IgD-negative memory B cell (primary cell): ENCODE measurements at regions not wholly inside any gene's neighbourhood (a gene's known extent, or its start where the extent isn't known, plus 50 kb on each side); places are given as distances from the start of the nearest gene placed in this dataset.

Experiments used
- H3K27ac Mint-ChIP-seq, 3 donors: one replicate each; pipeline ENCODE4 v1.8.0; 2020 to 2022; ENCODE audit warnings: mild to moderate bottlenecking in 3 of 3, mixed read lengths in 3 of 3, moderate library complexity in 1 of 3
- H3K27me3 Mint-ChIP-seq: one replicate; pipeline ENCODE4 v1.8.0; 2021; ENCODE audit warnings: mixed read lengths
- H3K36me3 Mint-ChIP-seq: one replicate; pipeline ENCODE4 v1.8.0; 2020; ENCODE audit warnings: mild to moderate bottlenecking, mixed read lengths
- H3K4me1 Mint-ChIP-seq, 3 donors: one replicate each; pipeline ENCODE4 v1.8.0; 2020 to 2022; ENCODE audit warnings: mixed read lengths in 3 of 3, mild to moderate bottlenecking in 1 of 3
- H3K4me3 Mint-ChIP-seq, 4 donors: one replicate each; pipeline ENCODE4 v1.8.0; 2020 to 2022; ENCODE audit warnings: mild to moderate bottlenecking in 4 of 4, mixed read lengths in 4 of 4, moderate library complexity in 3 of 4
- H3K9me3 Mint-ChIP-seq, 3 donors: one replicate each; pipeline ENCODE4 v1.8.0; 2020 to 2021; ENCODE audit warnings: mixed read lengths in 3 of 3, mild to moderate bottlenecking in 1 of 3

DNA sequence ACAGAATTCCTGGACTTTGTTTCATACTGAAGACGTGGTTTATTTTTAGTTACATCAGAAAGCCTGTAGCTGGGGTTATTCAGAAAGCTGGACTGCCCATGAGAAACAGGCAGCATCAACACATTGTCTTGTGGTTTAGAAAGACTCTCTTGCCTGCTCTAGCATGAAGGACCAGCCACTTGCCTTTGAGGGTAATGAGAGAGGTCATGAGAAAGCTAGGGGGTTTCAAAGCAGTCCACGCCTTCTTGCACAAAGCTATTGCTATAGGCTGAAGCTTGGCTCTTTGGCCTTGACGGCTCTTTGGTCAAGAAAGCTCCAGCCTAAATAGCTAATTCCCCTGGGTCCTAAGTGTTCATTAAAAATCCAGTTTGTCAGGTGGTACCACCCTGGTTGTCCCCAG is 208.1 kb downstream of the PRDM2 start:
- H3K36me3 Mint-ChIP-seq, result peaks cover 8% of the 10 kb centered on the region
- no peak overlapping the region for H3K27ac Mint-ChIP-seq
- H3K9me3 Mint-ChIP-seq, result peaks cover 0 to 12% (median 12%) of the 10 kb centered on the region in 3 donors
- H3K27me3 Mint-ChIP-seq, result peaks cover 5% of the 10 kb centered on the region
- H3K4me1 Mint-ChIP-seq, result peaks cover 10 to 19% (median 17%) of the 10 kb centered on the region in 3 donors
- no peak overlapping the region for H3K4me3 Mint-ChIP-seq

DNA sequence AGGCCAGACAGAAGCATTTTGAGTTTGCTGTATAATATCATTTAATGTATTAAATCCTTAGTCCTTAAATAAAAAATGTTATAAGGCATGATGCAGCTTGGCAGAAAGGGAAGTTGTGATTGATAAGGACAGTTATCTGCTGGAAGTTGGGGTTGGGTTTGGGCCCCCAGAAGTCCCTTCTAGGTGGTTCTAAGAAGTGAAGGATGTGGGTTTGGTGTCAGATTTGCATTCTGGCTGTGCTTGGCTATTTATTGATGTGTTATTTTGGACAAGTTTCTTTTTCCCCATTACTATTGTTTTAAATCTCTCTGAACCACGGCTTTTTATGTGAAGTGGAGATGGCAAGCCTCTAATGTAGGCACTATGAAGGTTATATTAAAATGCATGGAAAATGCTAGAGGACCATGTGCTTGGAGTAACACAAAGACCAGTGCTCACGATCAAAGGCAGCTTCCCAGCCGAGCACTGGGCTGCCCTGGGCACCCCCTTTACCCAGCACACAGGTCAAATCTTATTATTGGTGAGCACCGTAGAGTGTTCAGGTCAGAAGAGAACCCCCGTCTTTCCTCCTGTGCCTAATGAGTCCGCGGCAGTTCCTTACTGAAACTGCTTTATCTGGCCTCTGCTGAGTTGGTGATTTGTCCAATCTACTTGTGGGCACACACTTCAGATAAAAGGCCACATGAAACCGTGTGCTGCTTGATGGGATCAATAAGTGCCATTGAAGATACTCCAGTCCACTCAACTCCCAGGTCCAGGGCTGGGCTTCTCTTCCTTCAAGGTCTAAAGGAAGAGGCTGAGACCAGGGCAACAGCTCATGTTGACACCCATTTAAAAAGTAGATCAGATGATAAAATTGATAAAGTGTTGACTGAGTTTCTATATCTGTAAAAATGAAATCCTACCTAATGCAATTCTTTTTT is 212.0 kb downstream of the PRDM2 start:
- no peaks in the 10 kb centered on the region for H3K36me3 Mint-ChIP-seq
- peaks cover 10 to 19% (median 17%) of the 10 kb centered on the region in 3 donors for H3K4me1 Mint-ChIP-seq
- H3K27ac Mint-ChIP-seq, result no peak overlapping the region
- H3K27me3 Mint-ChIP-seq, result peaks cover 8% of the 10 kb centered on the region
- H3K9me3 Mint-ChIP-seq, result no peaks in the 10 kb centered on the region
- H3K4me3 Mint-ChIP-seq, result peak overlapping the region in 2 of 4 donors; percentile 46 to 83

DNA sequence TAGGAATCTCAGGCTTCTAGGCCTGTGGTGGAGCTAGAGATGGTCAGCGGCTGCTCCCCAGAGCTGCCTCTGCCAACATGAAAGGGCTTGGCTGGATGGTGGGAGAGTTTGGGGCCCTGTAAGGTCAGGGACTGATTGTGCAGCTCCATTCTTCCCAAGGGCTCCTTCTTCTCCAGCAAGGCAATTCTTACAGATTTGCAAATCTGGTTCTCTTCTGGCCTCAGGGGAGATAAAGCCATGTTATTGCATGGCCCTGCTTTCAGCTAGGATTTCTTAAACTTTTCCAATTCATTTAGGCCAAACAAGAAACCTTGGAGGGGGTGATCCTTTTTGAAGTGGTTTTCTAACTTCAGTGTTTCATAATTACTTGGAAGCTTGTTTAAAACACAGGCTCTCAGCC is 213.4 kb downstream of the PRDM2 start:
- Mint-ChIP-seq H3K4me3 (no peak overlapping the region), H3K36me3 (no peaks in the 10 kb centered on the region), H3K4me1 (peaks cover 10 to 13% (median 12%) of the 10 kb centered on the region in 3 donors), H3K27ac (no peak overlapping the region), H3K27me3 (peaks cover 11% of the 10 kb centered on the region), H3K9me3 (no peaks in the 10 kb centered on the region)

DNA sequence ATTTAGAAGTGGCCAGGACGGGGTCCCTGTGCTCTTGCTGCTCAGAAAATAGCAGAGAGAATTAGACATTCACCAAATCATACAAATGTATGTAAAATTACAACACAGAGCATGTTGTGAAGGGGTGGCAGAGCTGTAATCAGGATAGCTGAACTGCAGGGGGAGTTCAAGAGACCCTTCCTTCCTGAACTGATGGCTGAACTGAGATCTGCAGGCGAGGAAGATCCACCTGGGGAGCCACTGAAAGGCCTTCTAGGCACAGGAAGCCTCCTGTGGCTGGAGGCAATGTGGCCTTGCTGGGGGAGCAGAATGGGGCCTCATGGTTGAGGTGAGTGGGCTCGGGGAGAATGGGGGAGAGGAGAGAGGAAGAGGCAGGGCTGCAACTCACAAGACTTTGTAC is 216.5 kb downstream of the PRDM2 start:
- Mint-ChIP-seq H3K27me3 (peaks cover 10% of the 10 kb centered on the region), H3K4me1 (peaks cover 7 to 8% (median 7%) of the 10 kb centered on the region in 3 donors), H3K36me3 (no peaks in the 10 kb centered on the region), H3K27ac (no peak overlapping the region), H3K4me3 (no peak overlapping the region), H3K9me3 (peaks cover 0 to 7% (median 0%) of the 10 kb centered on the region in 3 donors)

DNA sequence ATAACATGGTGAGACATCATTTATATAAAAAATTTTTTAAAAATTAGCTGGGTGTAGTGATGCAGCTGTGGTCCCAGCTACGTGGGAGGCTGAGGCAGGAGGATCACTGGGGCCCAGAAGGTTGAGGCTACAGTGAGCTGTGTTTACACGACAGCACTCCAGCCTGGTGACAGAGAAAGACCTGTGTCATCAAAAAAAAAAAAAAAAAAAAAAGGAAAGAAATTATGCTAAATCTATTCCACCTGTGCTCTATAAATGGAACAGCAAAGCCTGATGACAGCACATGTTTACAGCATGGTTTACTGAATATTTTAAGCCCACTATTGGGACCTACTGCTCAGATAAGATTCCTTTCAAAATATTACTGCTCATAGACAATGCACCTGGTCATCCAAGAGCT is 217.6 kb downstream of the PRDM2 start:
- H3K9me3 Mint-ChIP-seq, result peaks cover 0 to 7% (median 0%) of the 10 kb centered on the region in 3 donors
- H3K27ac Mint-ChIP-seq, result no peak overlapping the region
- H3K4me3 Mint-ChIP-seq, result no peak overlapping the region
- H3K27me3 Mint-ChIP-seq, result peaks cover 6% of the 10 kb centered on the region
- H3K4me1 Mint-ChIP-seq, result no peaks in the 10 kb centered on the region
- H3K36me3 Mint-ChIP-seq, result no peaks in the 10 kb centered on the region

DNA sequence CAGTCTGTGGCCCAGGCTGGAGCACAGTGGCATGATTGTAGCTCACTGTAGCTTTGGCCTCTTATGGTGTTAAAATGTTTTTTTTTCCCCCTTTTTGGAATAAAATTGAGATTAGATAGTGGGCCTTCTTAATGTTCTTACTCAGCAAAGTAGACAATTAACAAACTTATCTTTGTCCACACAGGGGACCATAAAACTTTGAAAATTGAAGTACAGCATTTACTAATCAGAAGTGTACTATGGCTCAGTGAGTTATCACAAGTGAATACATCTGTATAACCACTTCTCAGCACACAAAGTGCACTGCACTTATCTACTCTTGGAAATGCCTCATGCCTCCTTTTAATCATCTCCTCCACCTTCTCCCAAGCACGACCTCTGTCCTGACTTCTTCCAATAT is 218.9 kb downstream of the PRDM2 start:
- Mint-ChIP-seq H3K27ac (no peak overlapping the region), H3K4me3 (no peak overlapping the region), H3K27me3 (peaks cover 9% of the 10 kb centered on the region), H3K9me3 (peaks cover 0 to 7% (median 0%) of the 10 kb centered on the region in 3 donors), H3K4me1 (no peaks in the 10 kb centered on the region), H3K36me3 (no peaks in the 10 kb centered on the region)

DNA sequence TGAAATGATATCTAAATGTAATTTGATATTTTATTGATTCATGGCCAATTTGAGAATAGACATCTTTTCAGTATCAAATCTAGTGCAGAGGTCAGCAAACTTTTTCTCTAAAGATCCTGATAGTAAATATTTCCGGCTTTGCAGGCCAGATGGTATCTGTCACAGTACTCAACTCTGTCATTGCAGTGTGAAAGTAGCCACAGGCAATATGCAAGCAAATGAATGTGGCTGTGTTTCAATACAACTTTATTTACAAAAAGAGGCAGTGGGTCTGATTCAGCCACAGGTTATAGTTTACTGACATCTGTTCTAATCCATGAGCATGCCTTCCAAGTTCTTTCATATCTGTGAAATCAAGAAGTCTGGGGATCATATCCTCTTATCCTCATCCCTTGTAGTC is 221.2 kb downstream of the PRDM2 start:
- H3K27ac Mint-ChIP-seq, result no peak overlapping the region
- peaks cover 16% of the 10 kb centered on the region for H3K27me3 Mint-ChIP-seq
- H3K36me3 Mint-ChIP-seq, result no peaks in the 10 kb centered on the region
- peaks cover 0 to 7% (median 0%) of the 10 kb centered on the region in 3 donors for H3K9me3 Mint-ChIP-seq
- H3K4me3 Mint-ChIP-seq, result no peak overlapping the region
- H3K4me1 Mint-ChIP-seq, result no peaks in the 10 kb centered on the region

DNA sequence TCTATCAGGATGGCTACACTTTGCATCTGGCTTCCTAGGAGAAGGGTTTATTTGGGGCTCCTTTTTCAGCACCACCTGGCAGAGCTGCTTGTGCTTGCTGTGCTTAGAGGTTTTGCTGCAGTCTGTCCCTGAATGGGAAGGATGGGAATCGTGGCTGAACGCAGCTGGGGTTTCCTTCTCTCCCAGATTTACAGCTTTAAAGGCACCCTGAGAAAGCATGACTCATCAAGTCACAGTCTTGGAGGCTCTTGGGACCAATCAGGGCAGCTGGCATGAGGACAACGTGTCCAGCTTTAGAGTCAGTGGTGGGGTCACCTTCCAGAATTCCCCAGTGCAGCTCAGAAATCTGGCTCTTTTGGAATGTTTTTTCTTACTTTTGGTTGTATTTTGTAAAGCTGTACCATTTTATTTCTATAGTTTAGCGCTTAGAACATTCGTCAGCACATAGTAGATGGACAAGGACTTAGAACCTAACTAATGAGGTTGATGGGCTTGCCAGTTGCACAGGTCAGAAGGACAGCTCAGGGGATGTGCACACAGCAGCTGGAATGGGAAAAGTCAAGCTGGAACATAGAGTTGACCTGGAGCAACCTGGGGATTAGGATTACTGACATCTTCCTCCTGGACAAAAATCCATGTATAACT is 222.6 kb downstream of the PRDM2 start:
- no peaks in the 10 kb centered on the region for H3K4me1 Mint-ChIP-seq
- peaks cover 0 to 7% (median 0%) of the 10 kb centered on the region in 3 donors for H3K9me3 Mint-ChIP-seq
- no peak overlapping the region for H3K4me3 Mint-ChIP-seq
- H3K27me3 Mint-ChIP-seq, result peaks cover 13% of the 10 kb centered on the region
- H3K36me3 Mint-ChIP-seq, result no peaks in the 10 kb centered on the region
- no peak overlapping the region for H3K27ac Mint-ChIP-seq

DNA sequence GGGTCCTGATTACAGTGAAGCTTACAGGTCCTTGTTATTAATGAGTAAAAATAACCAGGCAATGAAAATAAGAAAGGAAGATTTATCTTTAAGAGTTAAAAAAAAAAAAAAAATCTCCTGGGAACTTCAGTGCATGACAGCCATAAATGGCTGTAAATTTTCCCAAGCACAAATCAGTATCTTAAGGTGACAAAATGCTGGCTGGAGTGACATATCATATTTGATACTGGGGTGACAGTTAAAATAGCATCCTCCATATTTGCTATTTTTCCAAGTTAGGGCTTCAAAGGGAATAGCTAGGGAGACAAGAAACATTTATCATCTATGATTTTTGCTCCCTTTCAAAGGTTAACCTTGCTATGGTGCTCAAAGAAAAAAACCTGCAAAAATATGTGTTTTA is 226.6 kb downstream of the PRDM2 start:
- Mint-ChIP-seq H3K36me3 (no peaks in the 10 kb centered on the region), H3K27ac (no peak overlapping the region), H3K9me3 (no peaks in the 10 kb centered on the region), H3K4me1 (no peaks in the 10 kb centered on the region), H3K27me3 (peaks cover 10% of the 10 kb centered on the region), H3K4me3 (no peak overlapping the region)

DNA sequence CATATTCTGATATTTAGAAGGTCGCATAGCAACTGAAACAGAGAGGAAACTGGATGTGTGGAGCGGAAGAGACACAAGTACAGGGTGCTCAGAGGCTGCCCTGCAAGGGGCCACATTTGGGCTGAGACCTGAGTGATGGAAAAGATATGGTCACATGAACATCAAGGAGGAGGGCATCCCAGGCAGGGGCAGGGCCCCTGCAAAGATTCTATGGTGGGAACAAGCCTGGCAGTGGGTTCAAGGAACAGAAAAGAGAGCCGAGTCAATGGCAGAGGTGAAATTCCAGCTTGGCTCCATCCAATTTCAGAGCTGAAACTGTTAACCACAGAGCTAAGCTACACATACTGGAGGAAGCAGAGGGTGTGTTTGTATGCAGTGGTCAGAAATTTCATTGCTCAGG is 227.7 kb downstream of the PRDM2 start:
- Mint-ChIP-seq H3K27me3 (peaks cover 10% of the 10 kb centered on the region), H3K9me3 (no peaks in the 10 kb centered on the region)

DNA sequence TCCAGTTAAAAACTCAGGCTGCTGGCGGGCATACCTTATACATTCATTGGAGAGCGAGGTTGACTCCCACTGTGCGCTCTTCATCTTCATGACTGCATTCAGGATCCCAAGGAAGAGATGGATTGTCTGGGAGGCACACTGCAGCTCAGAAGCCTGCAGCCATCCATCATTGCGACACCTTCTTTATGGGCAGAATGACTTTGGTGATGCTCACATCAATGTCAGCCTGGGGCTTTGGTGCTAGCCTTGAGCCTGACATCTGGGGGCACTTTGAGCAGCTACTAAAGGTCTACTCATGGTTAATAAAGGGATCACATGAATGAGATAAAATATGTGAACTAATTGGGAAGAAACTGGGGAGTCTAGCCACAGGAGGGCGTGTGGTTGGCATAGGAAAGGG is 229.3 kb downstream of the PRDM2 start:
- Mint-ChIP-seq H3K36me3 (no peaks in the 10 kb centered on the region), H3K9me3 (no peaks in the 10 kb centered on the region), H3K27me3 (peaks cover 6% of the 10 kb centered on the region), H3K27ac (no peak overlapping the region), H3K4me3 (no peak overlapping the region), H3K4me1 (no peaks in the 10 kb centered on the region)

More for the DNA sequence above, 227.7 kb downstream of the PRDM2 start:
- Mint-ChIP-seq H3K36me3 (no peaks in the 10 kb centered on the region), H3K27ac (no peak overlapping the region), H3K4me3 (no peak overlapping the region), H3K4me1 (no peaks in the 10 kb centered on the region)

DNA sequence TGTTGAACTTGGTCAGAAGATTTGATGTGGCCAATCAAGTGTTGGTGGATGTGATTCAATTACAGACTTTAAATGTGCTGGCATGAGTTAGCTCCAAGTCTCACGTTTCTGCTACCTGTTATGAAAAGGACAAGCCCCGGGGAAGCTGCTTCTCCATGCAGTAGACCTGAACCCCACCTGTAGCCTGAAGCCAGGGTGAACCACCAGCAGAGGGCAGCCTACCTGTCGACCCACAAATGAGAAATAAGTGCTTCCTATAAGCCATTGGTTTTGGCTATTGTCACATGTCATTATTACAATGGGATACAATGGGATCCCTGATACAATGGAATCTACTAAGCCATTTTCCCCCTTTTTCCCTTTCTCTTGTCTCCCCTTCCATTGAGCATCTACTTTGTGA is 230.2 kb downstream of the PRDM2 start:
- H3K27ac Mint-ChIP-seq, result no peak overlapping the region
- H3K4me3 Mint-ChIP-seq, result no peak overlapping the region
- H3K4me1 Mint-ChIP-seq, result no peaks in the 10 kb centered on the region
- peaks cover 2% of the 10 kb centered on the region for H3K27me3 Mint-ChIP-seq
- H3K36me3 Mint-ChIP-seq, result no peaks in the 10 kb centered on the region
- H3K9me3 Mint-ChIP-seq, result no peaks in the 10 kb centered on the region

DNA sequence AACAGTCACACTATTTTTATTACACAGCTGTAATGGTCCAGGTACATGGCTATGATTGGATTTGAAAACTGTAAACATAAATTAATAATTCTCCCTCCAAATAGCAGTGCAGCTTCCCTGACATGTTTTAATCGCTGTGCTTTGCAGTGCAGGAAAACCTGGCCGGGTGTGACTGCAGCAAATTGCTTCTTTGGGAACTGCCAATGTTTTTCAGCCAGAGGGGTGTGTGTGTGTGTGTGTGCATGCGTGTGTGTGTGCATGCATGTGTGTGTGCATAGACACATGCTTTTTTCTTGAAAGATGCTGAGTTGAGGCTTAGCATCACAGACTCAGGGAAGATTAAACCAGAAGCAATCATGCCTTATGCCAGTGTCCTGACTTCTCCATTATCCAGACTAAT is 231.2 kb downstream of the PRDM2 start:
- no peak overlapping the region for H3K4me3 Mint-ChIP-seq
- no peaks in the 10 kb centered on the region for H3K9me3 Mint-ChIP-seq
- no peaks in the 10 kb centered on the region for H3K36me3 Mint-ChIP-seq
- no peaks in the 10 kb centered on the region for H3K4me1 Mint-ChIP-seq
- no peak overlapping the region for H3K27ac Mint-ChIP-seq
- no peaks in the 10 kb centered on the region for H3K27me3 Mint-ChIP-seq

DNA sequence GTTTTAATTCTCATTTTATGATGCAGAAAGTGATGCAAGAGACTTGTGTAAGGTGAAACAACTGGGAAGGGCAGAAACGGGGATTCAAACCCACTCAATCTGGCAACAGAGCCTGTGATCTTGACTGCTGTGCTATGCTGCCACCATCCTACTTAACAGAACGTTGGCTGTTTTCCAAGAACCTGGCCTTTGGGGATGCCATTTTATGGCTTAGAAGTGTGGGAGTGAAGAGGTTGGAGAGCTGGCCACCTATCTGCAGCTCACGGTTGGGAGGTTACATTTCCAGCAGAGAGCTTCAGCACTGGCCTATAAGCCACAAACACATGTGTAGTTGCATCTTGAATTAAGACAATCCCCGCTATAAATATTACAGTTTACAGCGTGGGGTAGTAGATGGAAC is 235.3 kb downstream of the PRDM2 start:
- Mint-ChIP-seq H3K36me3 (peaks cover 2% of the 10 kb centered on the region), H3K4me3 (no peak overlapping the region), H3K27me3 (peaks cover 4% of the 10 kb centered on the region), H3K27ac (peak overlapping the region in 1 of 3 donors; percentile 53), H3K4me1 (no peaks in the 10 kb centered on the region), H3K9me3 (no peaks in the 10 kb centered on the region)

DNA sequence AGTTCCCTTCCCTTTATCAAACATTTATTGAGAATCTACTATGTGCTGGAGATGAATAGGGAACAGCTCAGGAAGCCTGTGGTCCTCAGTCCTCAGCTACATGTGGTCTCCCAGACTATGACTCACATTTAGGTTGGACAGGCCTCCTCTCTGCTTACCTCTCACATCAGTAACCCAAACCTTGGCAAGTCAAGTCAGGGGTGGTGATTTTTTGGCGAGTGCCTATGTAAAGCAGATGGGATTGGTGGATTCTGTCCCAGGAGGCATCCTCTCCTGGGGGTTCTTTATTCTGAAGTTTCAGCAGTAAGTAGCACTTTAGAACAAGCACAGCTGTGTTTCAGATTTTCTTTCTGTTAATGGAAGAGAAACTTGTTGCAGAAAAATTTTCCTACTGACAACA is 241.3 kb downstream of the PRDM2 start:
- no peak overlapping the region for H3K27ac Mint-ChIP-seq
- H3K36me3 Mint-ChIP-seq, result peaks cover 2% of the 10 kb centered on the region
- H3K27me3 Mint-ChIP-seq, result peaks cover 8% of the 10 kb centered on the region
- H3K4me1 Mint-ChIP-seq, result no peaks in the 10 kb centered on the region
- H3K4me3 Mint-ChIP-seq, result peak overlapping the region in 1 of 4 donors; percentile 77
- peaks cover 0 to 8% (median 6%) of the 10 kb centered on the region in 3 donors for H3K9me3 Mint-ChIP-seq
